GM18520 (cell line): ENCODE measurements at regions not wholly inside any gene's neighbourhood (a gene's known extent, or its start where the extent isn't known, plus 50 kb on each side); places are given as distances from the start of the nearest gene placed in this dataset.
"Not testable (repeated sequence)": the region's sequence is repeated elsewhere in the genome, so short reads cannot be mapped to it uniquely, and the experiment has no call there.

ENCODE experiments used
- ATAC-seq: cut with Tn5 transposase; IDR thresholded peaks from one replicate; pipeline ENCODE4 v1.9.1; 2021; ENCODE audit not compliant: unreplicated experiment

DNA sequence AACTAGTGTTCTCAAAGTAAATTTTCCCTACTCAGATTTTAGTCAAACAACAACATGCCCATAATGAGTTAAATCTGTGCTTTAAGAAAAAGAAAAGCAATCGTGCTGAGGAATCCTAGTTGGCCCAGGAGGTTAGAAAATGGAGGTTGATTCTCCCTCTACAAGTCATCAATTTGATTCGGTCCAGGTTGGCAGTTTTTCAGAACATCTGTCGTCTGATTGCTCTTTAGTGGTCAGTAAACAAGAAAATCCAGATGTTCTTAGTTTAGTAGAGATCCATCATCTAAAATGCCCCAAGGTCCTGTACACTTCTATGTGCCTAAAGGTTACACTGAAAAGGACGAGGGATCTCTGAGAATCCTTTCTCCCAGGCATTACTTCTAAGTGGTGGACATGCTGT lies 659.2 kb downstream of the MTRR start:
- no peak for ATAC-seq

DNA sequence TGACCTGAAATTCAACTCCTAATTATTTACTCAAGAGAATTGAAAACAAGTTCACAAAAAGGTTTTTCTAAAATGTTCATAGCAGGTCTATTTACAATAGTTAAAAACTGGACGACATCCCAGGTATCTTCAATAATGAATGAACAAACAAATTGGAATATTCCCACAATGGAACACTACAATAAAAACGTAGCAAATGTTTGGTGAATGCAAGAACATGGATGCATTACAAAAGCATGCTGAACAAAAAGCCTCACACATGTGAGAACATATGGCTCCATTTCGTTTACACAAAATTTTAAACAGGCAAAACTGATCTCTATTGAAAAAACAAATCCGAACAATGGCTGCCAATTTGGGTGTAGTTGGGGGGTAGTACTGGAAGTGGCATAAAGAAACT lies 669.9 kb downstream of the MTRR start:
- no peak for ATAC-seq

DNA sequence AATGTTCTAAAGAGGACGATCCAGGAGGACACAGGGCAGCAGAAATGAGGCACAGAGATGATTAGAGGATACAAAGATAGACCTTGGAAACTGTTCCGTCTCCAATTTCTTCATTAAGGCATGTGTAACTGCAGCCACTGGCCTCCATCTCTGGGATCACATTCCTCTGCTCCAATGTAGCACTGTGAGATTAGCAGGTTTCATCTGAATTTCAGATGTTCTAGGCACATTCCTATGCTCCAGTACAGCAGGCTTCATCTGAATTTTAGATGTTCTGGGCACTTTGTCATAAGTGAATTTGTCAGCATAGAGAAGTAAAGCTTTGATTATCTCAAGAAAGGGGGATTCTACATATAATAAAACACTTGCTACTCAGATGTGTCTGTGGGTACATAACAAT lies 671.4 kb downstream of the MTRR start:
- ATAC-seq = no peak

DNA sequence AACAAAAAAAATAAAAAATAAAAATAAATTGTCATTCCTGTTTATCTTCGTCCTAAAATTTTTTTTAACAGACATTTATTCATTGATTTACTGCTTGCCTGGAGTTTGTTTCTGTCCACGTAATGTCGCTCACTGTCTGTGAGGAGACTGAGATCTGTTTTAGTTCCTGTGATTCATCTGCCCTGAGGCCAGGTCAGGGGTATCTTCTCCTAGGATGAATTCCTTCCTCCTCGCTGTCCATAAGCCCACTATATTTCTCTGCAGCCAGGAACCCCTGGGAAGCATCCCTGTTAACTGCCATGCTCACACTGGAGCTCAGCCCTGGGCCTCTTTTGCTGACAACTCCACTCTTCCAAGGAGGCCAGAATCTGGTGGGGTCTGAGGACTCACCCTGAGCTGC lies 682.0 kb downstream of the MTRR start:
- no peak for ATAC-seq

DNA sequence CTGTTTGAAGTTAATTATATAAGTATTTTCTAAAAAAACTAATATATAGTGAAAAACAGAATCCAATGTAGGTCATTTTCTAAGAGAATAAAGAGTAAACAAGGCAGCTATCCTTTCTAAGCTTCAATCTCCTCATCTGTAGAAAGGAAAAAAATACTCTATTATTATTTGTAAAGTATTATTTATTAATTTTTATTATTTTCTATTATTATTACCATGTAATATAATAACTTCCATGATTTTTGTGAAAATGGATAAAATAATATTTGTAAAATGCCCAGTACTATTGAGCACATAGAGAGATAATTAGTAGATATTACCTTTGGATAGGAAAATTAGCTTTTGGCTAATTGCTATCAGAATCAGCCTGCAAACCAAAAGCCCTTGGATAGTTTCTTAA lies 684.4 kb downstream of the MTRR start:
- ATAC-seq = no peak

DNA sequence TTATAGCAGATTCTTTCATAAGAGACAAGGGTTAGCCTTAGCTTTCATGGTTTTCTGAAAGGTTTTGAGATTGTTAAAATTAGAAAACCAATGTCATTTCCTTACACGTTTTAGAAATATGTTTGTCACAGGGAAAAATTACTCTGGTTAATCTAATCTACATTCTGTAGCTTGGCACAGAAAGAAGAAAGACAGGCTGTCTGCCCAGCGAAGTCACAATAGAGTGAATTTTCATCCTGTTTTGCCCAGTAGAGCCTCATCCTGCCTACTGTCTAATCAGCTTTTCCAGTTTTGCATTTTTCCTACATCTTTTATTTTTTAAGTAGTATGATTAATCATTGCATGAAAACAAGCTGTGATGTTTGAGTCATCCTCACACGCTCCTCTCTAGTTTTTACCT lies 688.8 kb downstream of the MTRR start:
- no peak for ATAC-seq

DNA sequence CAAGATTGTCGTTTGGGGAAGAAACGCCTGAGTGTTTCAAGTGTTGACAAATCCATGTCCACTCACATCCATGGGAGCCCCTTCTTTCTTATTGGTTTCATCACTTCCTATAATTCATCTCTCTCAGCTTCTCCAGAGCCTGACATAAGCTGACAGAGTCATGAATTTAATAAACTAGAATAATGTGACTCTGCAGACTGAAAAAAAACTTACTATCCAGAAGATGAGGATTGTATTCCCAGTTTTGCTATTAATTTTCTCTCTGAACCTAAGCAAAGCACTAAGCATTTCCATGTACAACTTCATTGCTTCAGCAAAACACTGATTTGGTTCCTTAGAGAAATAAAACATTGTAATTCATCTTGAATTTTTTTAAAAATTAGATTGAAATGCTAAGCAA lies 691.8 kb downstream of the MTRR start:
- no peak for ATAC-seq

DNA sequence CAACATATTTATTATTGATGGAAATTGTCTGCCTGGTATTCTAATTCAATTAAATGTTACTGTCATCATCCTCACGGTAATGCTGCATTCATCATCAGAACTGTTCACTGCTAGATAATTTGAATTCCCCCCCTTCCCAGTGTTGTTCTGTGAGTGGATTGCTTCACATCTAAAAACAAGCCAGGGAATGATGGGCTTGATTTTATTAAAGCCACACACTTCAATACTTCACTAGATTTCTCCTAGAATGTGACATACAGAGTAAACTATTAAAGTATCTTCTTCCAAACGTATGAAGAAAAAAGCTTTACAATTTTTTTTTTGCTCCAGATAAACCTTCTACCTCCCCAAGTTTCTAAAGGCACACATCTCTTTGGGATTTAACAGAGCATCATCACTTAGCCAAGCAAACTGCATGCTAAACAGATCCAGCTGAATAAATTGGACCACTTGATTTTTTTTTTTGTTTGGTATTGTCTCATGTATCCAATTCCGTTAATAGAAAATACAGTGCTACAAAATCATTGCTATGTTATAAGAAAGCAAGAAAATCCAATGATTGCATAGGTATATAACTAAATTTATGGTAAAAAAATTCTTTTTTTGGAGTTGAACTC lies 692.4 kb downstream of the MTRR start:
- no peak for ATAC-seq

DNA sequence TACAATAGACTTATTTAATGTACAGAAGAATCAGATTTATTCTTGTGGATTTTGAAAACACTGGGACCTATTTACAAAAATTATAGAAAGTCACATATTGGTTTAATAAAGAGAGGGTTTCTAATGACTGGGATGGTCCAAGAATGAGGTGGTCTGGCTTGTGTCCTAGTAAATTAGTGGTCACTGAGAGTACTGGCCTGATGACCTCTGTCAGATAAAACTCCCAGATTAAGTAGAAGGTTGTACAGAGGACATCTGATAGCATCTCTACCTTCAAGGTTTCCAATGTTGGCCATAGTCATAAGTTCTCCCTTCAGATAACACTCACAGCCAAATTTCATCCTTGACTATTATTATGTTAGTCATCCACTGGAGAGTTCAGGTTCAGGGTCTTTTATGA lies 692.9 kb downstream of the MTRR start:
- no peak for ATAC-seq

DNA sequence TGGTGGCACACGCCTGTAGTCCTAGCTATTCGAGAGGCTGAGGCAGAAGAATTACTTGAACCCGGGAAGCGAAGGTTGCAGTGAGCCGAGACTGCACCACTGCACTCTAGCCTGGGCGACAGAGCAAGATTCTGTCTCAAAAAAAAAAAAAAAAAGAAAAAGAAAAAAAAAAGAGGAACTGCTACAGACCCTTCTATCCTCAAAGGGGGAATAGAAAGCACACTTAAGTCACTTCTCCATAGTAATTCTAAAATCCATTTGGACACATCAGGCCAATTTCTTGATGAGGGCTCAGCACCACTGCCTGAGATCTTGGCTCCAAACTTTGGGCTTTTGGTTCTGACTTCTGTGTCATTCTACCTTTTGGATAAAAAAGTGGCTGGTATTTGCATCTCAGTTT lies 694.6 kb downstream of the MTRR start:
- not testable (repeated sequence) for ATAC-seq

DNA sequence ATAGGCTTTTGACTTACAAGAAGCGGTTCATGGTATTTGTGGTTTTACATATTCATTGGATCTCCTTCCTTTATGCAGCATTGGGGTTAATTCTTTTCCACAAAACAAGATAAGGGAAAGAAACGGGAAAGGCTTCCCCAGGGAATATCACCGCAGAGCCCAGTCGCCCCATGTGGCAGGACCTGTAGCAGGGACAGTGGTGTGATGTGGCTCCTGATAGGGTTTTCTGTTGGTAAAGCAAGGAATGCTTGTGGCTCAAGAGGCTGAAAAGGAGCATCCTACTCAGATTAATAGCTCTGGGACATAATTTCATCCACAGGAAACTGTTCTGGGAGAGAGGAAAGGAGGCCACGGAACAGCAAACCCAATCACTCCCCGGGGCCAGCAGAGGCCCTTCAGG lies 699.9 kb downstream of the MTRR start:
- no peak for ATAC-seq

DNA sequence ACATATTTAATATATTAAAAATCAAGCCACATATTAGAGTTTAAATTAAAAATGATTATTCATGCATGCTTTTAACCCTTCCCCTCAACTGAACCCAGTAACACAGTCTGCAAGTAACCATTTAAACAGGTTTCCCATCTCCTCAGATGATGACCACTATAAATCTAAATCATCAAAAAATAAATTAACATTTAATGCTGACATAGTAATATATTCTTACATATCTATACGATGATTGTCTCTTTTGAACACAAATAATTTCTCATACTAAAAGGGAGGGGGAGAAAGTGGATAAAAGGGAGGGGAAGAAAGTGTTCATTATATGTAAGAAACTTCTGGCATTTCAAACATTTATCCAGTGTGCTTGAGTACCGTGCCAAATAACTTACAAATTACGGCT lies 701.6 kb downstream of the MTRR start:
- ATAC-seq = no peak

DNA sequence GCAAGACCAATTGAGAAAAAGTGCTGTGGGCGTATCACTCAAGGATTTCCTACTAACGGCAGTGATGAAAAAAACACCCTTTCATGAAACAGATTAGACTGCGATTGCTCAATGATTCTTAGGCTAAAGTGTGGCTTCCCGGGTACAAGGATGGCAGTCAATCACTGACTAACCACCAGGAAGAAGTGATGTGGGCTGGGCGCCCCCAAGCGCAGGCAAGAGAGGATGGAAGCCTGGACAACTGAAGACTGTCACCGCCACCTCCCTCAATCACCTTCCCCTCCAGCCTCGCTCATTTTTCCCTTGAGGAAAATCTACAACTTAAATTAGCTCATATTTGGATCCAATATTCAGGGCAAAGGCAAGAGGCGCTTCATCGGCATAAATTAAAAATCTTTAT lies 707.2 kb downstream of the MTRR start:
- ATAC-seq = no peak

DNA sequence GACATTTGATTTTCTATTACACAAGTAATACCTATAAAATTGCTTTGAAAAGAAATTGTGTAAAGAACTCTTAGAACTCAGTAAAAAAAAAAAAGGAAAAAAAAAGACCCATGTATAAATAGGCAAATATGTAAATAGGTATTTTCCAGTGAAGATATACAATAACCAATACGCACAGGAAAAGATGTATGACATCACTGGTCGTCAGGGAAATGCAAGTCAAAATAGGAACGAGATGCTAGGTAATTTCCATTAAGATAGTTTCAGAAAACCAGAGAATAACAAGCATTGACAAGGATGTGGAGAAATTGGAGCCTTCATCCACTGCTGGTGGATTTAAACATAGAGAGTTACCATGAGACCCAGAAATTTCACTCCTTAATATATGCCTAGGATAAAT lies 708.8 kb downstream of the MTRR start:
- ATAC-seq = no peak

DNA sequence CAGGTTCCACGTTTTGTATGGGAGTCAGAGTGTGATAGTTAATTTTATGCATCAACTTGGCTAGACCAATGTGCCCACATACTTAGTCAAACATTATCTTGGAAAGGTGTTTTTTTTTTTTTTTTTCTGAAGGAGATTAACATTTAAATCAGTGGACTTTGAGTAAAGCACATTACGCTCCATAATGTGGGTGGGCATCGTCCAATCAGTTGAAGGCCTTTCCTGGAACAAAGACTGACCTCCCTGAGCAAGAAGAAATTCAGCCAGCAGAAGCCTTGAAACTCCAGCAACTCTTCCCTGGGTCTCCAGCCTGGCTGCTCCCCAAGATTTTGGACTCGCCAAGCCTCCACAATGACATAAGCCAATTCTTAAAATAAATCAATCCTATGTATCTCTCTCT lies 711.4 kb downstream of the MTRR start:
- ATAC-seq = no peak

DNA sequence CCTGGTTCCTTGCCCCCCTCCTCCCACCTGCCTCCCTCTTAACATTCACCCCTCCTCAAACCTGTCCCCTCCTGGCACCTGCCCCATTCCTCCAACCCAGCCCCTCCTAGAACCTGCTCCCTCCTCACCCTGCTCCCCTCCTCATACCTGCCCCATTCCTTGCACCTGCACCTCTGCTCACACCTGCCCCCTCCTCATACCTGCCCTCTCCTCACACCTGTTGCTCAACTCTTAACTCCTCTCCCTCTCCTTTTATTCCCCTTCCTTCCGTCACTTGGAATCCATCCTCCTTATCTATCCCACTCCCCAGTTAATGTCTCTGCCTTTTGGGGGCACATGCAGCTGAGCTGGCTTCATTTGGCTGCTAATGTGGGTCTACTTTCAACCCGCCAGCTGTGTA lies 712.1 kb downstream of the MTRR start:
- ATAC-seq = no peak

DNA sequence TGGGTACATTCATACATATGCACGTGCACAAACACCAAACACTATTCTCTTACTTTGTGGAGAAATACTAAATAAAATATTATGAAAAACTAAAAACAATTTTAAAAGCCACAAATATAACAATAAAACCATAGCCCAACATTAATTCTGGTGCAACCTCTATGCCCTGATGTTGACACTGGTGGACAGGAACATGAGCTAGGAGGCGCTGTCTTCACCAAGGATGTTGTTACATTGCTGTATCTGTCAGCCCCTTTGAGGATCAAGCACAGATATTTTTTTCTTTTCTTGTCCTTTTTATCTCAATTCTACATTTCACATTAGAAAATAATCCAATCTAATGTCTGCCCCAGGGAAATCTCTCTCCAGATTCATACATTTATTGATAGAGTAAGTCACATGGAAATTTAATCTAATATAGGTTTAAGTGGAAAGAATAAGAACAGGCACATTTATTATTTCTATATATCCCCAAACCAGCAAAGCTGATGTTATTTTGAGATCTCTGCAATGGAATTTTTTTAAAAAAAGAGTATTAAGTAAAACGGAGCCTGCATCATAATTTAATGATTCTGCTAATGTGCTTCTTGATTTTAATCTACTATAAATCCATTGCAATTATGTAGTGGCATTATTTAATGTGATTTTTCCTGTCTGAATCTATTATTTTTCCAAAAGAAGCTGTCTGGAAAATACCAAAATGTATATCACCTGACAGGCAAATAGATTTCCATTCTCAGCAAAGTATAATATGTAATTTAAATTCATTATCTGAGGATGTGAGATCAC lies 716.5 kb downstream of the MTRR start:
- ATAC-seq = no peak

DNA sequence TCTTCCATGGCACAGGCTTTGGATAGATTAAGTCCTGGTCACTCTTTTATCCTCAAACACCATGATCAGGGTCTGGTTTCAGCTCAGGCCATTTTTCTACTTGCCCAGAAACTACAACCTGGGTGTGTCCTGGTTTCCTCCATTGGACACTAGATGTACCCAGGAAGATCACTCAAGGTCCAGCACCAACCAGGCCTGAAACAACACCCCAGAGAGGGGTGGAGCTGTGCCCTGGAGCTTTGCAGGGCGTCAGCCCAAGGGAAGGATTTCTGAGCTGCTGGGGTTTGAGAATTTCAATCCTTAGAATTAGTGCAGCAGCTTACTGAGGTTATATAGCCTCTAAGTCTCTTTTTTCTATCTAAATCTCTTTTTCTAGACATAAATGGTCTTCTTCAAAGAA lies 722.0 kb downstream of the MTRR start:
- ATAC-seq = no peak

DNA sequence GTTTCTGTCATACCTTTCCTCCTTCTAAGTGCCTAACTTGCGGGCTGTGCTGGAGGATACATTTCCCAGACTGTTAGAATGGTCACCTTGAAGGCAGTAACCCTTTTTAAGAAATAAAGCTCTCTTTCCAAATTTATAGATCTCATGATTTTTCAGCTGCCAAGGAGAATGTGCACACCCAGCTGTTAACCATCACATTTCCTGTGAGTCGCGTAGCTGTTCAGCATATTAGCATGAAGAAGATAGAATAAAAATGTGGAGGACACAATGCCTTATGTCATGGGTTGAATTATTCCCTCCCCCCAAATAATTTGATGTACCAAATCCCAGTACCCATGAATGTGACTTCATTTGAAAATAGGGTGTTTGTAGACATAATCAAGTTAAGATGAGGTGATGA lies 729.4 kb downstream of the MTRR start:
- ATAC-seq = no peak

DNA sequence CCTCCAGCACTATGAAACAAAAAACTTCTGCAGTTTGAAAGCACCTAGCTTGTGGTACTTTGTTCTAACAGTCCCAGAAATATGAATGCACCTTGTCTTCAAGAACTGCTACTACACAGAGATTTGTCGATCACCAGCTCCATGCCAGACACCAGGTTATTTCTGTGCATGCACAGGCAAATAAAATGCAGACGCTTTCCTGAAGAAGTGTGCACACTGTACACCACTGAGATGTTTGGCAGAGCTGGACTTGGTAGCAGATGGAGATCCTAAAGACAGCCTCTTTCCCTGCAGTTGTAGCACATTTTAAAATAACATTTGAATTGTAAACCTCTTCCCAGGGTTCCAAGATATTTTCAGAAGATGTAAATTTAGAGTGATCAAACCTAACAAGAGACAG lies 730.0 kb downstream of the MTRR start:
- no peak for ATAC-seq

DNA sequence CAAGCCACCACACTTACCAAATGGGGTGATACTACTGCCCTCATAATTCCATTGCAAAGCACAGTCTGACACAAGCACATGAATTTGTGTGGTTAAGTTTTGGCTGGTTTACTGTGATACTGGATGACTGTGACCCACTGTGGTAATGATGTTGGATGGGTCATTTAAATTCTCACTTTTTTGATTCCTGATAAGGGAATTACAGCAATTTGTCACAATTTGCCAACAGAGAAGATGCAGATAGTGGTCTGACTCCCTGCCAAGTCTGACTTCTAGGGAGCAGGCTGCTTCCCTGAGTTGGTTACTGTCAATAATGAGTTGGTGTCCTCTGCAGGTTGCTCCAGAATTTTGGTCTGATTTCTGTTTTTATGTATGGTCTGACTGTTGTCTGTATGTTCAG lies 731.9 kb downstream of the MTRR start:
- no peak for ATAC-seq

DNA sequence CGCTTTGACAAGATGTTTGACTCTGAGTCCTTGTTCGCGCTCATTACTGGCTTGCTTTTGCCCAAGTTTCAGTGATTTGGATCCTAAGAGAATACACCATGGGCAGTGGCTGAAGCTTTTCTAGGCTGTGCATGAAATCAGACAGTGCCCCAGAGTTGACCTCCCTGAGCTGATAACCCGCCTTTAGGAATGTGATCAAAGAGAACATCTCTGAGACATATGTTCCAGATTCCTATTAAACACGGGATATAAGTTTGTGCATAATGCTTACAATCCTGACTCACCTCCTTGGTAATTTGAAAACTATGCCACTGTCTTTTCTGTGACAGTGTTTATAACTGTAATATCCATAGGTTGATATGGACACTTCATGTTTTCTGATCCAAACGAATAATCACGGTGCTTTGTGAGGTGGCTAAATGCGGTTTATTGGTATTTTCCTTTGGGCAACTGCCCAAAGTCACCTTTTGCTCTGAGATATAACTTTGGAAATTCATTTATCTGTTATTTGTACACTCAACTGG lies 732.9 kb downstream of the MTRR start:
- ATAC-seq = no peak

DNA sequence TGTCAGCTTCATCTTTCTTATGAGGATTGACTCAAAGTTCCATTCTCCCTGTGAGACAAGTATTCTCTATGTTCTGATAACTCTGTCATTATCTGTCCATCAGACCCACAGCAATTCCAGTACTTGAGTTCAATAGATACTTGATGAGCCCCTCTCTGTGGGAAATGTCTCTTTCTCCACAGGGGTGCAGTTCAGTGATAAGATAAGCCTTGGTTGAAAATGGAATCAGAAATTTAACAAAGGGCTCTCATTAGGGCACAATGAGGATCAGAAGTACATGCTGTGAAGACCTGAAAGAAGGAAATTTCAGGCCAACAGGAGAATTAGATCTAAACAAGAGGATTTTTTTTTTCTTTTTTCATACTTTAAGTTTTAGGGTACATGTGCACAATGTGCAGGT lies 737.3 kb downstream of the MTRR start:
- no peak for ATAC-seq
